ENCODE measurements at regions not wholly inside any gene's neighbourhood (a gene's known extent, or its start where the extent isn't known, plus 50 kb on each side); places are given as distances from the start of the nearest gene placed in this dataset.

GRCh38 chr6:77548190-77548589 lies 84.9 kb upstream of the HTR1B start:
- H3K9me2 ChIP-seq (ENCODE audit: insufficient read depth), result no peaks in the 10 kb centered on the region
- DNase-seq, result no peak
- no peaks in the 10 kb centered on the region for H3K36me3 ChIP-seq (ENCODE audit: low read depth)
- no TSS peak for BruUV-seq (replicated peaks)
- ChIA-PET POLR2A (ENCODE audit: unreplicated experiment) (no interaction called here), CTCF (no interaction called here)
- H3K27ac ChIP-seq, result no peak overlapping the region
- no peak overlapping the region for H2AFZ ChIP-seq
- no peak overlapping the region for H3K4me2 ChIP-seq
- no peaks in the 10 kb centered on the region for H3K4me1 ChIP-seq (replicated peaks; ENCODE audit: insufficient read depth)
- intact Hi-C loops (cut with micrococcal nuclease; ENCODE audit: unreplicated experiment), result no loop called here
- no peaks in the 10 kb centered on the region for H3K79me2 ChIP-seq (ENCODE audit: low read depth)
- TF ChIP-seq CTCF (conservative IDR thresholded peaks at IDR 0.05) (no peak), EZH2 (IDR thresholded peaks at IDR 0.05; ENCODE audit: low read depth) (no peak)
- no peaks in the 10 kb centered on the region for H4K20me1 ChIP-seq (ENCODE audit: insufficient read depth)
- no peaks in the 10 kb centered on the region for H3F3A ChIP-seq (ENCODE audit: insufficient read depth, low read depth)
- H3K9me3 ChIP-seq (ENCODE audit: insufficient read depth, low read depth), result no peaks in the 10 kb centered on the region
- no peak overlapping the region for H3K4me3 ChIP-seq
- H3K27me3 ChIP-seq (ENCODE audit: insufficient read depth, low read depth), result no peaks in the 10 kb centered on the region

- Histone ChIP-seq H3K36me3 (ENCODE audit: low read depth) (no peaks in the 10 kb centered on the region), H3K9me3 (ENCODE audit: insufficient read depth, low read depth) (no peaks in the 10 kb centered on the region), H3K79me2 (ENCODE audit: low read depth) (no peaks in the 10 kb centered on the region), H3K4me2 (no peak overlapping the region), H3K27ac (no peak overlapping the region), H3K4me1 (replicated peaks; ENCODE audit: insufficient read depth) (no peaks in the 10 kb centered on the region), H3K27me3 (ENCODE audit: insufficient read depth, low read depth) (no peaks in the 10 kb centered on the region), H3K9me2 (ENCODE audit: insufficient read depth) (no peaks in the 10 kb centered on the region), H3F3A (ENCODE audit: insufficient read depth, low read depth) (no peaks in the 10 kb centered on the region), H4K20me1 (ENCODE audit: insufficient read depth) (no peaks in the 10 kb centered on the region), H2AFZ (no peak overlapping the region), H3K4me3 (no peak overlapping the region)
- no peak for DNase-seq
- no TSS peak for BruUV-seq (replicated peaks)
- POLR2A ChIA-PET (ENCODE audit: unreplicated experiment), result no interaction called here
- TF ChIP-seq EZH2 (IDR thresholded peaks at IDR 0.05; ENCODE audit: low read depth) (no peak), CTCF (conservative IDR thresholded peaks at IDR 0.05) (no peak)
- CTCF ChIA-PET, result no interaction called here
- intact Hi-C loops (cut with micrococcal nuclease; ENCODE audit: unreplicated experiment), result no loop called here
Measured at GRCh38 chr6:77548662-77549366, 85.5 kb upstream of the HTR1B start.

GRCh38 chr6:77551135-77551534 lies 87.8 kb upstream of the HTR1B start:
- no peak for DNase-seq
- Histone ChIP-seq H3K27me3 (ENCODE audit: insufficient read depth, low read depth) (no peaks in the 10 kb centered on the region), H3K36me3 (ENCODE audit: low read depth) (no peaks in the 10 kb centered on the region), H3F3A (ENCODE audit: insufficient read depth, low read depth) (no peaks in the 10 kb centered on the region), H4K20me1 (ENCODE audit: insufficient read depth) (no peaks in the 10 kb centered on the region), H3K4me2 (no peak overlapping the region), H3K9me2 (ENCODE audit: insufficient read depth) (no peaks in the 10 kb centered on the region), H3K27ac (no peak overlapping the region), H3K4me1 (replicated peaks; ENCODE audit: insufficient read depth) (no peaks in the 10 kb centered on the region), H2AFZ (no peak overlapping the region), H3K9me3 (ENCODE audit: insufficient read depth, low read depth) (no peaks in the 10 kb centered on the region), H3K4me3 (no peak overlapping the region), H3K79me2 (ENCODE audit: low read depth) (no peaks in the 10 kb centered on the region)
- intact Hi-C loops (cut with micrococcal nuclease; ENCODE audit: unreplicated experiment), result no loop called here
- no peak for TF ChIP-seq EZH2 (IDR thresholded peaks at IDR 0.05; ENCODE audit: low read depth)
- TF ChIP-seq CTCF (conservative IDR thresholded peaks at IDR 0.05), result no peak
- no TSS peak for BruUV-seq (replicated peaks)
- CTCF ChIA-PET, result no interaction called here
- POLR2A ChIA-PET (ENCODE audit: unreplicated experiment), result no interaction called here

Measured in PC-9 (cell line).